ENCODE measurements at regions not wholly inside any gene's neighbourhood (a gene's known extent, or its start where the extent isn't known, plus 50 kb on each side); places are given as distances from the start of the nearest gene placed in this dataset.
A peak's percentile ranks its signal among the peaks of the same experiment; 100 is the strongest.

GRCh38 chr17:73958453-73958852, 245.0 kb upstream of the RPL38 start:
- no peak for DNase-seq

- no peak for DNase-seq
Observed at GRCh38 chr17:73960469-73960868, 243.0 kb upstream of the RPL38 start.

- no peak for DNase-seq
Observed at GRCh38 chr17:73962308-73962707, 241.2 kb upstream of the RPL38 start.

GRCh38 chr17:73968680-73969079, 234.8 kb upstream of the RPL38 start:
- no peak for DNase-seq

GRCh38 chr17:73969956-73970355, 233.5 kb upstream of the RPL38 start:
- DNase-seq, result no peak

- no peak for DNase-seq
Observed at GRCh38 chr17:73971127-73971526, 232.4 kb upstream of the RPL38 start.

GRCh38 chr17:73972056-73972455, 231.4 kb upstream of the RPL38 start:
- no peak for DNase-seq

- no peak for DNase-seq
Observed at GRCh38 chr17:73972901-73973300, 230.6 kb upstream of the RPL38 start.

GRCh38 chr17:73973586-73974409, 229.7 kb upstream of the RPL38 start:
- peak; percentile 60 for DNase-seq

GRCh38 chr17:73974536-73974935, 228.9 kb upstream of the RPL38 start:
- DNase-seq, result no peak

GRCh38 chr17:73976147-73976546, 227.3 kb upstream of the RPL38 start:
- no peak for DNase-seq

- peak; percentile 93 for DNase-seq
Observed at GRCh38 chr17:73976676-73977521, 226.6 kb upstream of the RPL38 start.

GRCh38 chr17:73980517-73980916, 223.0 kb upstream of the RPL38 start:
- DNase-seq, result no peak

GRCh38 chr17:73982871-73983270, 220.6 kb upstream of the RPL38 start:
- no peak for DNase-seq

- no peak for DNase-seq
Observed at GRCh38 chr17:73983621-73984400, 219.7 kb upstream of the RPL38 start.

GRCh38 chr17:73984941-73985340, 218.5 kb upstream of the RPL38 start:
- no peak for DNase-seq

GRCh38 chr17:73985466-73986015, 217.9 kb upstream of the RPL38 start:
- DNase-seq, result no peak

- peak; percentile 5 for DNase-seq
Observed at GRCh38 chr17:73986641-73987177, 216.8 kb upstream of the RPL38 start.

GRCh38 chr17:73987395-73987794, 216.1 kb upstream of the RPL38 start:
- no peak for DNase-seq

GRCh38 chr17:73987845-73988509, 215.5 kb upstream of the RPL38 start:
- no peak for DNase-seq

- DNase-seq, result no peak
Observed at GRCh38 chr17:73989671-73990070, 213.8 kb upstream of the RPL38 start.

GRCh38 chr17:73990290-73990689, 213.2 kb upstream of the RPL38 start:
- DNase-seq, result no peak
